GM23248 (cell line): ENCODE measurements at regions not wholly inside any gene's neighbourhood (a gene's known extent, or its start where the extent isn't known, plus 50 kb on each side); places are given as distances from the start of the nearest gene placed in this dataset.

Experiments
- DNase-seq: peaks from one replicate; pipeline ENCODE4 v3.0.0-alpha.2; 2015
- H2AFZ ChIP-seq: fragments of 200-600 bp; sonication (generic); 2 replicates; pipeline ENCODE4 v1.6.1; 2016; ENCODE audit warnings: antibody characterized with exemption
- H3F3A ChIP-seq: fragments of 200-600 bp; sonication (generic); 2 replicates; pipeline ENCODE4 v1.6.1; 2016; ENCODE audit warnings: mild to moderate bottlenecking, antibody characterized with exemption, mixed run types; ENCODE audit not compliant: insufficient read depth
- H3K27ac ChIP-seq: fragments of 200-600 bp; sonication (generic); 2 replicates; pipeline ENCODE4 v1.5.1; 2016; ENCODE audit warnings: mild to moderate bottlenecking
- H3K27me3 ChIP-seq: fragments of 200-600 bp; sonication (generic); replicated peaks from 2 replicates; pipeline ENCODE4 v1.6.1; 2016; ENCODE audit warnings: mild to moderate bottlenecking; ENCODE audit not compliant: insufficient read depth
- H3K36me3 ChIP-seq: fragments of 200-600 bp; sonication (generic); 2 replicates; pipeline ENCODE4 v1.6.1; 2016; ENCODE audit warnings: low read depth, mild to moderate bottlenecking
- H3K4me1 ChIP-seq: fragments of 200-600 bp; sonication (generic); 2 replicates; pipeline ENCODE4 v1.6.1; 2016; ENCODE audit warnings: mild to moderate bottlenecking; ENCODE audit not compliant: insufficient read depth
- H3K4me2 ChIP-seq: fragments of 200-600 bp; sonication (generic); one replicate; pipeline ENCODE4 v1.6.1; 2016; ENCODE audit warnings: mild to moderate bottlenecking; ENCODE audit not compliant: unreplicated experiment
- H3K4me3 ChIP-seq: fragments of 200-600 bp; sonication (generic); 2 replicates; pipeline ENCODE4 v1.5.1; 2016; ENCODE audit warnings: mild to moderate bottlenecking
- H3K79me2 ChIP-seq: fragments of 200-600 bp; sonication (generic); 2 replicates; pipeline ENCODE4 v1.6.1; 2016; ENCODE audit warnings: mild to moderate bottlenecking; ENCODE audit not compliant: insufficient read depth
- H3K9ac ChIP-seq: fragments of 200-600 bp; sonication (generic); 2 replicates; pipeline ENCODE4 v1.6.1; 2016; ENCODE audit warnings: mild to moderate bottlenecking
- H3K9me2 ChIP-seq: fragments of 200-600 bp; sonication (generic); 2 replicates; pipeline ENCODE4 v1.6.1; 2016; ENCODE audit warnings: mixed run types, mild to moderate bottlenecking, moderate library complexity; ENCODE audit not compliant: insufficient read depth
- H3K9me3 ChIP-seq: fragments of 200-600 bp; sonication (generic); one replicate; pipeline ENCODE4 v1.6.1; 2017; ENCODE audit warnings: low read depth
- H4K20me1 ChIP-seq: fragments of 200-600 bp; sonication (generic); 2 replicates; pipeline ENCODE4 v1.6.0; 2016; ENCODE audit not compliant: insufficient read depth
- EZH2 ChIP-seq: fragments of 200-600 bp; sonication (generic); IDR thresholded peaks from 2 replicates; pipeline ENCODE4 v1.6.1; 2018; ENCODE audit warnings: antibody characterized with exemption, mild to moderate bottlenecking; ENCODE audit not compliant: insufficient read depth, poor library complexity, severe bottlenecking
- EZH2phosphoT487 ChIP-seq: fragments of 200-600 bp; sonication (generic); IDR thresholded peaks from 2 replicates; pipeline ENCODE4 v1.6.1; 2018; ENCODE audit warnings: antibody characterized with exemption, moderate library complexity, mild to moderate bottlenecking, low read depth; ENCODE audit not compliant: insufficient read depth
- WGBS, 2 experiments: methylation state at CpG; one replicate each; pipeline ENCODE4 v1.1.6; 2015 to 2017; ENCODE audit warnings: low lambda C conversion rate in 2 of 2, low coverage in 1 of 2; ENCODE audit errors: missing lambda C conversion rate in 2 of 2; 5-methylcytosine and 5-hydroxymethylcytosine counted together
- in situ Hi-C: fragments of 300-500 bp; cut with MboI; formaldehyde crosslinking; loops from 2 replicates; pipeline ENCODE4 v1.15.0; 2020

DNA sequence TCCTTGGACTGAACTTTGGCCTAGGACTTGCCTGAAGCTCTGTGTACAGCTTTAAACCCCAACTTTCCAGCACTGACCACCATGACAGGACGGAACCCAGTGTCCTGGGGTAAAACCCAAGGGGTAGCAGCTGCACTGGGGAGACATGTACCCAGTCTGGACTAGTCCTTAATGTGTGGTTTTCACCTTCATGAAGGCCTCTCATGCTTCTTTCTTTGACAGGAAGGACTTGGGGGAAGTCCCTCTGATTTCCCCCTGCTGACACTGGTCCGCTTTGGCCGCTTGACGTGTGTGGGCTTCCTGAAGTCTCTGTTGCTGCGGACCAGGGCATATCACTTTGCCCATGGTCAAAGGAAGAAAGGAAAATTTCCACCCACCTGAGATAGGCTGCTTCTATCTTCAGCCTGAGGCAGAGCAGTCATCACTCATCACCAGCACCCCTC is 66.3 kb upstream of the PRDX6 start:
- Histone ChIP-seq H3K9ac (no peak overlapping the region), H3K79me2 (no peaks in the 10 kb centered on the region), H4K20me1 (no peaks in the 10 kb centered on the region), H3K27me3 (no peaks in the 10 kb centered on the region), H3K27ac (no peak overlapping the region), H3K9me2 (no peaks in the 10 kb centered on the region), H3K9me3 (no peaks in the 10 kb centered on the region), H3K4me2 (no peak overlapping the region), H3K4me3 (no peak overlapping the region), H3F3A (peaks cover 26% of the 10 kb centered on the region), H3K36me3 (no peaks in the 10 kb centered on the region), H2AFZ (no peak overlapping the region), H3K4me1 (peaks cover 47% of the 10 kb centered on the region)
- DNase-seq = no peak
- TF ChIP-seq EZH2phosphoT487 (no peak), EZH2 (no peak)
- 98 to 99% methylated on average over 5 of the region's 5 CpGs for WGBS, 2 experiments
- in situ Hi-C loops = loop anchor here (10.0 kb wide), 2 partner anchors 156 to 586 kb away; no protein-coding TSS in a partner anchor

DNA sequence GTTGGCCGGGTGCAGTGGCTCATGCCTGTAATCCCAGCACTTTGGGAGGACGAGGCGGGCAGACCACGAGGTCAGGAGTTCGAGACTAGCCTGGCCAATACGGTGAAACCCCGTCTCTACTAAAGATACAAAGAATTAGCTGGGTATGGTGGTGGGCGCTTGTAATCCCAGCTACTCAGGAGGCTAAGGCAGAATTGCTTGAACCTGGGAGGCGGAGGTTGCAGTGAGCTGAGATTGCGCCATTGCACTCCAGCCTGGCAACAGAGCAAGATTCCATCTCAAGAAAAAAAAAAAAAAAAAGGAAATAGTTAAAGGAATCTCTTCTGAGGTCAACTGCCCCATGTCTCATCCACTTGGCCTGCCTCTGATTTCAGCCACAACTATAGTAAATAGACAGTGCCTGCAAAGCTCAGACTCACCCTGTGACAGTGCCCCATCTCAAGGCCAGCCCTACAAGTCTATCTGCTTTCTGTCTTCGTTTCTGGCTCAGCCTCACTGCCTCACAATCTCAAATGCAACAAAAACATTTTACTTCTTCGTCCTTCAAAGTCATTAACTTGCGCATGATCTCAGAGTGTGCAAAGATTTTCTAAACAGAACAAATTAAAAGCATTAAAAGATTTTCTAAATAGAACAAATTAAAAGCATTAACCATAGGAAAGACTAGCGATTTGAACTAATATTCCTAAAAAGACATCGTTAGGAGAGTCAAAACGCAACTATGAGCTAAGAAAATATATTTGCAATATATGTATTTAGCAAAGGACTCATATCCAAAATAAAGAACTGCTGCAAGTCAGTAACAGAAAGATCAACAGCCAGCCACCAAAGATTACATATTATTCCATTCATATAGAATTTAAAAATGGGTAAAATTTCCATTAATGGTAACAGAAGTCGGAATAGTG is 65.0 kb upstream of the PRDX6 start:
- DNase-seq = peak; percentile 93

DNA sequence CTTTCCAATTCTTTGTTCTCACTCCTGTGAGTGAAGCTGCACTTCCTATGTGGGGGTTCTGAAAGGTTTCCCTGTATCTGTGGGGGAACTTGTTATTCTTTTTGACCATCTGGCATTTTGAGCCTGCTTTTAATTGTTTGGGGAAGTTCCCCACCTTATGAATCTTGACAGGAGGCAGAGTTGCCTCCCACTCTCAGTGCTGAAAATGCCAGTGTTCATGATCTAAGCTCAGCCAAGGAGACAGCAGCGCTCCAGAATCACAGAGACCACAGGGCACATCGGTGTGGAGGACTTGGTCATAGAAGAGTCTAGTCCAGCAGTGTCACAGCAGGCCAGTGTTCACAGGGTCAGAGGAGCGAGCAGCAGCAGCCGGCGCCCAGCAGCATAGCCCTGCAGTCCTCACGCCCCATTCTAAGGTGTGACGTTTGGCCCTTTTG is 63.8 kb upstream of the PRDX6 start:
- Histone ChIP-seq H3K9ac (no peak overlapping the region), H3K4me1 (peaks cover 46% of the 10 kb centered on the region), H3K9me3 (no peaks in the 10 kb centered on the region), H3F3A (peaks cover 23% of the 10 kb centered on the region), H3K4me3 (no peak overlapping the region), H3K27ac (no peak overlapping the region), H3K79me2 (no peaks in the 10 kb centered on the region), H3K36me3 (no peaks in the 10 kb centered on the region), H3K9me2 (no peaks in the 10 kb centered on the region), H2AFZ (no peak overlapping the region), H3K27me3 (no peaks in the 10 kb centered on the region), H3K4me2 (no peak overlapping the region), H4K20me1 (no peaks in the 10 kb centered on the region)
- no peak for TF ChIP-seq EZH2phosphoT487
- TF ChIP-seq EZH2 = no peak
- DNase-seq = no peak
- in situ Hi-C loops = loop anchor here (10.0 kb wide), 2 partner anchors 158 to 588 kb away; no protein-coding TSS in a partner anchor
- WGBS, 2 experiments = 85% methylated on average over 7 of the region's 7 CpGs

More for the DNA sequence above, 65.0 kb upstream of the PRDX6 start:
- Histone ChIP-seq H3K9ac (no peak overlapping the region), H3K4me3 (no peak overlapping the region), H3K27me3 (no peaks in the 10 kb centered on the region), H3K4me2 (peak overlapping the region; percentile 42), H3F3A (peaks cover 26% of the 10 kb centered on the region), H4K20me1 (no peaks in the 10 kb centered on the region), H3K9me3 (no peaks in the 10 kb centered on the region), H2AFZ (no peak overlapping the region), H3K9me2 (no peaks in the 10 kb centered on the region), H3K4me1 (peaks cover 40% of the 10 kb centered on the region), H3K27ac (peak overlapping the region; percentile 46), H3K36me3 (no peaks in the 10 kb centered on the region), H3K79me2 (no peaks in the 10 kb centered on the region)
- in situ Hi-C loops = loop anchor here (10.0 kb wide), 2 partner anchors 157 to 587 kb away; no protein-coding TSS in a partner anchor
- WGBS, 2 experiments = 86% methylated on average over 17 of the region's 17 CpGs
- no peak for TF ChIP-seq EZH2phosphoT487
- TF ChIP-seq EZH2 = no peak

DNA sequence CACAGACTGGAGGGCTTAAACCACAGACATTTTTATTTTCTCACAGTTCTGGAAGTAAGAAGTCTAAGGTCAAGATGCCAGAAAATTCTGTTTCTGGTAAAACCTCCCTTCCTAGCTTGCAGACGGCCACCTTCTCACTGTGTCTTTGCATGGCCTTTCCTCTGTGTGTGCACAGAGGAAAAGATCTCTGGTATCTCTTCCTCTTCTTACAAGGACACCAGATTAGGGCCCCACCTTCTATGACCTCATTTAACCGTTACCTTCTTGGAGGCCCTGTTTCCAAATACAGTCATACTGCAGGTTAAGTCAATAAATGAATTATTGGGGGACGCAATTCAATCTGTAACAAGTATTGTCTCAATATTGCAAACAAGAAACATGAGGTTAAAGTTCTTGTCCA is 63.0 kb upstream of the PRDX6 start:
- in situ Hi-C loops = loop anchor here (10.0 kb wide), 2 partner anchors 159 to 589 kb away; no protein-coding TSS in a partner anchor
- no peaks in the 10 kb centered on the region for H3K9me2 ChIP-seq
- WGBS, 2 experiments = 96 to 97% methylated on average over 3 of the region's 3 CpGs

More for the DNA sequence above, 63.0 kb upstream of the PRDX6 start:
- Histone ChIP-seq H2AFZ (no peak overlapping the region), H3K4me3 (no peak overlapping the region), H3K4me1 (peaks cover 46% of the 10 kb centered on the region), H3F3A (peaks cover 25% of the 10 kb centered on the region), H3K9ac (no peak overlapping the region), H3K9me3 (no peaks in the 10 kb centered on the region), H3K27me3 (no peaks in the 10 kb centered on the region), H3K27ac (no peak overlapping the region), H3K4me2 (no peak overlapping the region), H3K36me3 (no peaks in the 10 kb centered on the region), H3K79me2 (no peaks in the 10 kb centered on the region), H4K20me1 (no peaks in the 10 kb centered on the region)
- TF ChIP-seq EZH2 (no peak), EZH2phosphoT487 (no peak)
- no peak for DNase-seq
